Endothelial cell of umbilical vein (primary cell): ENCODE measurements at regions not wholly inside any gene's neighbourhood (a gene's known extent, or its start where the extent isn't known, plus 50 kb on each side); places are given as distances from the start of the nearest gene placed in this dataset.

ENCODE experiments used
- BruUV-seq: library from RNA; stranded (reverse); fragments of 400-500 nt; replicated peaks from 2 replicates; lab custom pipeline; 2021; lab: Mats Ljungman, UMichigan
- CTCF ChIA-PET: fragments of 300-600, 350-600 bp; sonication (Branson Sonifier 250); formaldehyde crosslinking; loops from one replicate; lab custom pipeline; 2021; ENCODE audit warnings: antibody characterized with exemption, inconsistent platforms; lab: Charles Lee
- POLR2A ChIA-PET: fragments of 300-600, 350-600 bp; sonication (Branson Sonifier 250); formaldehyde crosslinking; loops from one replicate; lab custom pipeline; 2021; ENCODE audit warnings: antibody characterized with exemption, inconsistent platforms; lab: Charles Lee
- DNase-seq: peaks from one replicate; pipeline ENCODE4 v3.0.0-alpha.2; 2011; ENCODE audit warnings: low read depth, low spot score
- FAIRE-seq: peaks from 2 replicates; lab custom pipeline; 2011; peaks lifted over from hg19 to GRCh38; lab: Jason Lieb, UNC
- H2AFZ ChIP-seq: 2 replicates; pipeline ENCODE4 v1.6.0; 2012; ENCODE audit warnings: low read depth, low read length, control low read depth, inconsistent platforms
- H3K27ac ChIP-seq: 2 replicates; pipeline ENCODE4 v1.5.1; 2011; ENCODE audit warnings: low read depth, mild to moderate bottlenecking, control low read depth, low read length, moderate library complexity; ENCODE audit not compliant: insufficient read depth
- H3K27me3 ChIP-seq, 2 experiments: 2 replicates each; pipeline versions ENCODE4 v1.6.0 to v1.6.1; 2011; ENCODE audit warnings: low read length in 2 of 2, mixed read lengths in 1 of 2; ENCODE audit not compliant: control insufficient read depth in 2 of 2, insufficient read depth in 2 of 2
- H3K36me3 ChIP-seq, 2 experiments: 2 replicates in 1 of 2; 3 replicates in 1 of 2; pipeline ENCODE4 v1.5.1; 2011; ENCODE audit warnings: low read length in 2 of 2, mild to moderate bottlenecking in 1 of 2, moderate library complexity in 1 of 2; ENCODE audit not compliant: control insufficient read depth in 2 of 2, insufficient read depth in 2 of 2; ENCODE audit errors: extremely low read depth in 1 of 2
- H3K4me1 ChIP-seq: 3 replicates; pipeline ENCODE4 v1.5.1; 2011; ENCODE audit warnings: mild to moderate bottlenecking, low read length; ENCODE audit not compliant: control insufficient read depth, insufficient read depth; ENCODE audit errors: extremely low read depth
- H3K4me2 ChIP-seq: 2 replicates; pipeline ENCODE4 v1.6.1; 2011; ENCODE audit warnings: low read length, control low read depth, mixed read lengths; ENCODE audit not compliant: insufficient read depth
- H3K4me3 ChIP-seq, 3 experiments: fragments of 200-600 bp in 1 of 3; sonication (generic), shearing (Covaris generic) in 1 of 3; replicated peaks in 1 of 3; 2 replicates each; pipeline ENCODE4 v1.5.1; 2011 to 2016; ENCODE audit warnings: control low read depth in 3 of 3, low read length in 3 of 3, mild to moderate bottlenecking in 2 of 3, inconsistent platforms in 1 of 3, low read depth in 1 of 3, moderate library complexity in 1 of 3; ENCODE audit not compliant: insufficient read depth in 1 of 3
- H3K79me2 ChIP-seq: 2 replicates; pipeline ENCODE4 v1.6.0; 2012; ENCODE audit warnings: low read length, inconsistent platforms; ENCODE audit not compliant: control insufficient read depth, insufficient read depth
- H3K9ac ChIP-seq: replicated peaks from 2 replicates; pipeline ENCODE3; 2011; ENCODE audit warnings: low read length, control low read depth; ENCODE audit not compliant: insufficient read depth; ENCODE audit errors: extremely low read depth
- H3K9me1 ChIP-seq: replicated peaks from 3 replicates; pipeline ENCODE4 v1.6.0; 2011; ENCODE audit warnings: mild to moderate bottlenecking, low read length; ENCODE audit not compliant: control insufficient read depth, insufficient read depth; ENCODE audit errors: extremely low read depth
- H3K9me3 ChIP-seq: replicated peaks from 2 replicates; pipeline ENCODE4 v1.5.1; 2012; ENCODE audit warnings: low read length, inconsistent platforms; ENCODE audit not compliant: control insufficient read depth, insufficient read depth
- H4K20me1 ChIP-seq: replicated peaks from 2 replicates; pipeline ENCODE3; 2011; ENCODE audit warnings: mild to moderate bottlenecking, low read length; ENCODE audit not compliant: control insufficient read depth, insufficient read depth; ENCODE audit errors: extremely low read depth
- CTCF ChIP-seq, 2 donors: IDR thresholded peaks; 1 replicate in 1 of 2; 2 replicates in 1 of 2; pipeline ENCODE4 v1.5.1; 2011; ENCODE audit warnings: low read length in 2 of 2, mild to moderate bottlenecking in 2 of 2, moderate library complexity in 2 of 2, control low read depth in 1 of 2, inconsistent platforms in 1 of 2, low read depth in 1 of 2; ENCODE audit not compliant: insufficient read depth in 1 of 2; ENCODE audit errors: extremely low read depth in 1 of 2
- EZH2 ChIP-seq: IDR thresholded peaks from 2 replicates; pipeline ENCODE4 v1.6.1; 2012; ENCODE audit warnings: borderline replicate concordance, low read depth, mild to moderate bottlenecking, moderate library complexity, low read length, inconsistent platforms; ENCODE audit not compliant: severe bottlenecking
- FOS ChIP-seq: IDR thresholded peaks from 2 replicates; pipeline ENCODE4 v1.6.1; 2011; ENCODE audit warnings: mild to moderate bottlenecking, low read length, moderate library complexity, borderline replicate concordance; ENCODE audit not compliant: insufficient read depth
- GATA2 ChIP-seq: IDR thresholded peaks from 2 replicates; pipeline ENCODE4 v1.7.0; 2011; ENCODE audit warnings: low read depth, mild to moderate bottlenecking, moderate library complexity, mixed read lengths, low read length; ENCODE audit not compliant: insufficient read length, insufficient read depth
- JUN ChIP-seq: IDR thresholded peaks from 2 replicates; pipeline ENCODE4 v1.6.1; 2011; ENCODE audit warnings: borderline replicate concordance, low read depth; ENCODE audit not compliant: insufficient read length, insufficient read depth
- MAX ChIP-seq: IDR thresholded peaks from 2 replicates; pipeline ENCODE4 v1.6.1; 2011; ENCODE audit not compliant: insufficient read depth, insufficient read length
- MYC ChIP-seq: IDR thresholded peaks from one replicate; pipeline ENCODE4 v1.6.1; 2011; ENCODE audit warnings: mild to moderate bottlenecking, low read depth, low read length
- POLR2A ChIP-seq: IDR thresholded peaks from 2 replicates; pipeline ENCODE4 v1.6.1; 2012; ENCODE audit warnings: low read depth, mild to moderate bottlenecking, control low read depth, low read length
- POLR2AphosphoS5 ChIP-seq: IDR thresholded peaks from 2 replicates; pipeline ENCODE4 v1.6.1; 2012; ENCODE audit warnings: low read depth, mild to moderate bottlenecking, control low read depth, low read length, moderate library complexity; ENCODE audit not compliant: insufficient read depth
- dilution Hi-C: fragments of 300-500 bp; cut with MboI; formaldehyde crosslinking; loops from one replicate; pipeline ENCODE4 v1.15.0; 2019; ENCODE audit warnings: low sequenced_read_pairs; ENCODE audit not compliant: extremely low pct_ligation_motif_present
- intact Hi-C: fragments of 100-400 bp; cut with micrococcal nuclease; formaldehyde crosslinking; loops from one replicate; pipeline ENCODE4 v1.10.0; 2022

GRCh38 chr22:22395245-22395644, 113.3 kb downstream of the ZNF280B start:
- peaks cover 2 to 8% of the 10 kb centered on the region in 2 experiments for H3K27me3 ChIP-seq
- H3K36me3 ChIP-seq: no peaks in the 10 kb centered on the region
- dilution Hi-C loops: no loop called here
- no peaks in the 10 kb centered on the region for H3K4me1 ChIP-seq
- intact Hi-C loops: no loop called here
- no peak overlapping the region for H3K4me3 ChIP-seq
- no peaks in the 10 kb centered on the region for H4K20me1 ChIP-seq
- no peaks in the 10 kb centered on the region for H3K79me2 ChIP-seq
- TF ChIP-seq EZH2: no peak
- no peak for TF ChIP-seq MAX
- no peak for TF ChIP-seq JUN
- TF ChIP-seq MYC: no peak
- FAIRE-seq: no peak
- CTCF ChIA-PET: interaction anchor here (1.3 to 1.5 kb wide), 2 partner anchors 15 to 27 kb away, joined by 5 read pairs; no protein-coding TSS in a partner anchor
- H2AFZ ChIP-seq: no peak overlapping the region
- H3K9ac ChIP-seq: no peak overlapping the region
- H3K9me1 ChIP-seq: no peaks in the 10 kb centered on the region
- H3K4me2 ChIP-seq: no peak overlapping the region
- H3K27ac ChIP-seq: no peak overlapping the region
- no peaks in the 10 kb centered on the region for H3K9me3 ChIP-seq
- POLR2A ChIA-PET: no interaction called here
- BruUV-seq: no TSS peak
- DNase-seq: no peak

GRCh38 chr22:22396741-22397291, 111.7 kb downstream of the ZNF280B start:
- dilution Hi-C loops: no loop called here
- FAIRE-seq (no peak), DNase-seq (no peak)
- no TSS peak for BruUV-seq
- Histone ChIP-seq H3K79me2 (no peaks in the 10 kb centered on the region), H3K9me1 (no peaks in the 10 kb centered on the region), H4K20me1 (no peaks in the 10 kb centered on the region), H3K4me3 (no peak overlapping the region), H2AFZ (no peak overlapping the region), H3K4me1 (no peaks in the 10 kb centered on the region), H3K9ac (no peak overlapping the region), H3K36me3 (no peaks in the 10 kb centered on the region), H3K27me3 (peaks cover 2 to 12% of the 10 kb centered on the region in 2 experiments), H3K27ac (no peak overlapping the region), H3K4me2 (no peak overlapping the region), H3K9me3 (no peaks in the 10 kb centered on the region)
- TF ChIP-seq JUN (no peak), FOS (no peak), CTCF (IDR thresholded peaks at IDR 0.05; ENCODE audit: extremely low read depth in 1 of 2, insufficient read depth in 1 of 2, low read depth in 1 of 2, low read length in 2 of 2) (no peak), MYC (no peak), POLR2A (no peak), GATA2 (no peak), MAX (no peak), POLR2AphosphoS5 (no peak), EZH2 (no peak)
- POLR2A ChIA-PET: no interaction called here
- intact Hi-C loops: loop anchor here (1.0 kb wide), 1 partner anchor 48 kb away; no protein-coding TSS in a partner anchor
- CTCF ChIA-PET: interaction anchor here (1.1 to 2.3 kb wide), 5 partner anchors 8 to 201 kb away, joined by 3 to 10 read pairs (median 5); no protein-coding TSS in a partner anchor
